ENCODE measurements at regions not wholly inside any gene's neighbourhood (a gene's known extent, or its start where the extent isn't known, plus 50 kb on each side); places are given as distances from the start of the nearest gene placed in this dataset.

- no TSS peak for BruUV-seq (replicated peaks)
- intact Hi-C loops (cut with micrococcal nuclease; ENCODE audit: unreplicated experiment), result no loop called here
- Mint-ChIP-seq H3K36me3 (ENCODE audit: insufficient read depth, unreplicated experiment) (no peaks in the 10 kb centered on the region), H3K4me3 (ENCODE audit: low read depth, unreplicated experiment) (no peak overlapping the region), H3K27me3 (ENCODE audit: unreplicated experiment) (no peaks in the 10 kb centered on the region), H3K9me3 (ENCODE audit: low read depth, unreplicated experiment) (peaks cover under 1% of the 10 kb centered on the region), H3K4me1 (ENCODE audit: low read depth, unreplicated experiment) (no peaks in the 10 kb centered on the region), H3K27ac (ENCODE audit: unreplicated experiment) (no peak overlapping the region)
- no peak for DNase-seq
- CTCF ChIA-PET, result no interaction called here
- no peak for TF ChIP-seq CTCF (IDR thresholded peaks at IDR 0.05; ENCODE audit: unreplicated experiment)
Measured at GRCh38 chr6:81625216-81625615, 127.3 kb downstream of the TENT5A start.

DNA sequence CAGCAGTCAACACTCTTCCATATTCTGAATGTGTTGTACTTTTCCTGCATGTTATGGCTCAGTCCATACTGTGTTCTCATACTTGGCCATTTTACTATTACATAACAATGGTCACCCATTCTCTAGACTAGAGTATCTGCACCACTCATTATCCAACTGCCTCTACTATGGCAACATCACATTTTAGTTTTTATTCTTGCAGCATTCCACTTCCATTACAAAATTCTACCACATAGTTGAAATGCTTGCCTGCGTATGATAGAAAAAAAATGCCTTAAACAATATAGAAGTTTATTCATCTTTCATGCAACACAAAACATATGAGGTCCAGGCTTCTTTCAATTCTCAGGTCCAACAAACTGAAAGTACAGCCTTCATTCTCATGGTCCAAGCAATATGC, 128.0 kb downstream of the TENT5A start:
- Mint-ChIP-seq H3K27ac (ENCODE audit: unreplicated experiment) (no peak overlapping the region), H3K9me3 (ENCODE audit: low read depth, unreplicated experiment) (no peaks in the 10 kb centered on the region), H3K36me3 (ENCODE audit: insufficient read depth, unreplicated experiment) (no peaks in the 10 kb centered on the region), H3K4me1 (ENCODE audit: low read depth, unreplicated experiment) (no peaks in the 10 kb centered on the region), H3K27me3 (ENCODE audit: unreplicated experiment) (no peaks in the 10 kb centered on the region), H3K4me3 (ENCODE audit: low read depth, unreplicated experiment) (no peak overlapping the region)
- no TSS peak for BruUV-seq (replicated peaks)
- no peak for DNase-seq
- intact Hi-C loops (cut with micrococcal nuclease; ENCODE audit: unreplicated experiment), result no loop called here
- CTCF ChIA-PET, result no interaction called here
- TF ChIP-seq CTCF (IDR thresholded peaks at IDR 0.05; ENCODE audit: unreplicated experiment), result no peak

GRCh38 chr6:81623106-81623759, 129.2 kb downstream of the TENT5A start:
- Mint-ChIP-seq H3K27me3 (ENCODE audit: unreplicated experiment) (no peaks in the 10 kb centered on the region), H3K9me3 (ENCODE audit: low read depth, unreplicated experiment) (no peaks in the 10 kb centered on the region), H3K4me3 (ENCODE audit: low read depth, unreplicated experiment) (no peak overlapping the region), H3K27ac (ENCODE audit: unreplicated experiment) (no peak overlapping the region), H3K36me3 (ENCODE audit: insufficient read depth, unreplicated experiment) (no peaks in the 10 kb centered on the region), H3K4me1 (ENCODE audit: low read depth, unreplicated experiment) (no peaks in the 10 kb centered on the region)
- TF ChIP-seq CTCF (IDR thresholded peaks at IDR 0.05; ENCODE audit: unreplicated experiment), result no peak
- no peak for DNase-seq
- intact Hi-C loops (cut with micrococcal nuclease; ENCODE audit: unreplicated experiment), result no loop called here
- no TSS peak for BruUV-seq (replicated peaks)
- CTCF ChIA-PET, result no interaction called here

- CTCF ChIA-PET, result no interaction called here
- TF ChIP-seq CTCF (IDR thresholded peaks at IDR 0.05; ENCODE audit: unreplicated experiment), result no peak
- intact Hi-C loops (cut with micrococcal nuclease; ENCODE audit: unreplicated experiment), result no loop called here
- Mint-ChIP-seq H3K27ac (ENCODE audit: unreplicated experiment) (no peak overlapping the region), H3K4me1 (ENCODE audit: low read depth, unreplicated experiment) (no peaks in the 10 kb centered on the region), H3K4me3 (ENCODE audit: low read depth, unreplicated experiment) (no peak overlapping the region), H3K36me3 (ENCODE audit: insufficient read depth, unreplicated experiment) (no peaks in the 10 kb centered on the region), H3K9me3 (ENCODE audit: low read depth, unreplicated experiment) (no peaks in the 10 kb centered on the region), H3K27me3 (ENCODE audit: unreplicated experiment) (no peaks in the 10 kb centered on the region)
- no TSS peak for BruUV-seq (replicated peaks)
- DNase-seq, result no peak
Measured at GRCh38 chr6:81621816-81622395, 130.6 kb downstream of the TENT5A start.

Measured in Calu3 (cell line).